Gastroesophageal sphincter (tissue), 4 donors: ENCODE measurements at regions not wholly inside any gene's neighbourhood (a gene's known extent, or its start where the extent isn't known, plus 50 kb on each side); places are given as distances from the start of the nearest gene placed in this dataset.

Experiments used
- ATAC-seq: fragments of 150-250 bp; one replicate; pipeline ENCODE4 v1.9.1; 2016; ENCODE audit warnings: mild to moderate bottlenecking, moderate library complexity
- H3K27ac ChIP-seq, 4 donors: fragments of 200-600 bp; sonication (generic) in 3 of 4; 1 replicate in 3 of 4; 2 replicates in 1 of 4; pipeline ENCODE4 v1.5.1; 2016 to 2019
- H3K27me3 ChIP-seq: fragments of 200-600 bp; sonication (generic); one replicate; pipeline ENCODE4 v1.5.1; 2019
- H3K36me3 ChIP-seq, 2 donors: fragments of 200-600 bp; sonication (generic); one replicate each; pipeline ENCODE4 v1.5.1; 2019; ENCODE audit warnings: control low read depth in 1 of 2
- H3K4me1 ChIP-seq, 3 donors: fragments of 200-600 bp; sonication (generic); 1 replicate in 2 of 3; 2 replicates in 1 of 3; pipeline ENCODE4 v1.5.1; 2016 to 2019; ENCODE audit warnings: control low read depth in 2 of 3
- H3K4me3 ChIP-seq, 2 donors: fragments of 200-600 bp; sonication (generic); one replicate each; pipeline ENCODE4 v1.5.1; 2019; ENCODE audit warnings: mild to moderate bottlenecking in 1 of 2, moderate library complexity in 1 of 2
- H3K9me3 ChIP-seq, 3 donors: fragments of 200-600 bp; sonication (generic); one replicate each; pipeline ENCODE4 v1.5.1; 2017 to 2019; ENCODE audit warnings: control low read depth in 2 of 3
- EP300 ChIP-seq: sonication (generic); formaldehyde crosslinking; IDR thresholded peaks from one replicate; pipeline ENCODE4 v1.6.1; 2017; ENCODE audit warnings: antibody characterized with exemption, mild to moderate bottlenecking
- POLR2A ChIP-seq, 2 donors: fragments of 450-650 bp; IDR thresholded peaks; one replicate each; pipeline ENCODE4 v1.6.1; 2017; ENCODE audit warnings: antibody characterized with exemption in 2 of 2, mild to moderate bottlenecking in 2 of 2, moderate library complexity in 1 of 2
- POLR2AphosphoS5 ChIP-seq: sonication (generic); formaldehyde crosslinking; IDR thresholded peaks from one replicate; pipeline ENCODE4 v1.6.1; 2017; ENCODE audit warnings: antibody characterized with exemption
- WGBS, 2 donors: methylation state at CpG; one replicate each; pipeline ENCODE4 v1.1.5; 2018; ENCODE audit warnings: low coverage in 1 of 2; 5-methylcytosine and 5-hydroxymethylcytosine counted together
- TF ChIP-seq, protein P1 (sequence below), 4 experiments: fragments of 200-600 bp in 2 of 4; fragments of 450-650 bp in 2 of 4; sonication (generic) in 1 of 4; IDR thresholded peaks; one replicate each; pipeline ENCODE4 v1.5.1; 2017 to 2019; ENCODE audit warnings: antibody characterized with exemption in 4 of 4, mild to moderate bottlenecking in 2 of 4, moderate library complexity in 2 of 4

DNA sequence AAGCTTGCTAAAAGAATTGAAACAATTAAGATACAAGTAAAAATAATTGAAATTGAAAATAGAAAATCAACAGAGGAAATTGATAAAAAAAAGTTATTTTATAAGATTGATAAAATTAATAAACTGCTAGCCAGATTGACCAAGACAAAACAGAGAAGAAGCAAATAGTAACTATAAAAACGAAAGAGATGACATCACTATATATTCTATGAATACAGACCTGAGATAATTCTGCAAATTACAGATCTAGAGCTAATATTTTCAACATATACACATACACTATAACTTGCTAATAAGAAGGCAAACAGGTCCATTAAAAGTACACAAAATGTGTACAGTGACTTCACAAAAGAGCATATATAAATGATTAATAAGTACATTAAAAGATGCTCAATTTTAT, 90.1 kb upstream of the RNPC3 start:
- no peak for TF ChIP-seq POLR2A (IDR thresholded peaks at IDR 0.05)
- TF ChIP-seq, protein P1, sequence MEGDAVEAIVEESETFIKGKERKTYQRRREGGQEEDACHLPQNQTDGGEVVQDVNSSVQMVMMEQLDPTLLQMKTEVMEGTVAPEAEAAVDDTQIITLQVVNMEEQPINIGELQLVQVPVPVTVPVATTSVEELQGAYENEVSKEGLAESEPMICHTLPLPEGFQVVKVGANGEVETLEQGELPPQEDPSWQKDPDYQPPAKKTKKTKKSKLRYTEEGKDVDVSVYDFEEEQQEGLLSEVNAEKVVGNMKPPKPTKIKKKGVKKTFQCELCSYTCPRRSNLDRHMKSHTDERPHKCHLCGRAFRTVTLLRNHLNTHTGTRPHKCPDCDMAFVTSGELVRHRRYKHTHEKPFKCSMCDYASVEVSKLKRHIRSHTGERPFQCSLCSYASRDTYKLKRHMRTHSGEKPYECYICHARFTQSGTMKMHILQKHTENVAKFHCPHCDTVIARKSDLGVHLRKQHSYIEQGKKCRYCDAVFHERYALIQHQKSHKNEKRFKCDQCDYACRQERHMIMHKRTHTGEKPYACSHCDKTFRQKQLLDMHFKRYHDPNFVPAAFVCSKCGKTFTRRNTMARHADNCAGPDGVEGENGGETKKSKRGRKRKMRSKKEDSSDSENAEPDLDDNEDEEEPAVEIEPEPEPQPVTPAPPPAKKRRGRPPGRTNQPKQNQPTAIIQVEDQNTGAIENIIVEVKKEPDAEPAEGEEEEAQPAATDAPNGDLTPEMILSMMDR (IDR thresholded peaks at IDR 0.05) = no peak
- no peak for TF ChIP-seq EP300
- Histone ChIP-seq H3K27me3 (no peaks in the 10 kb centered on the region), H3K4me3 (no peak overlapping the region), H3K27ac (no peak overlapping the region), H3K9me3 (no peaks in the 10 kb centered on the region), H3K4me1 (no peaks in the 10 kb centered on the region), H3K36me3 (no peaks in the 10 kb centered on the region)
- no peak for ATAC-seq
- 70 to 75% methylated on average over 1 of the region's 1 CpG for WGBS, 2 donors

DNA sequence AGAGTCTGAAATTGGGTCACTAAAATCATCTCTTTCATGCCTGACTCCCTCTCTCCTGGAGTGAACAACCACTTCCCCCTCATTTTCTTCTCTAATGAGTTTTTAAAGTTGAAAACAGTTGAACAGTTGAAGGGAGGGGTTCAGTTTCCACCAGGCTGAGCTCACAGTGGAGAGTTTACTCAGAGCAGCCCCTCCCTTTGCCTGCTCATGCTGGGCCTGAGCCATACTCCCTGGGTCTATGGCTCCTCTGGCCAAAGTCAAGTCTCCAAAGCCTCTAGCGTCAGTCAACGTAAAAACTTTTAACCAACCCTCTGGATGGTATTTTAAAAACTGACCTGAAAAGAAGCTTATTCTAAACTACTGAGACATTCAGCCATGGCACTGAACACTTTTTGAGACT, 100.8 kb upstream of the RNPC3 start:
- ATAC-seq = no peak
- no peak overlapping the region for H3K27ac ChIP-seq
- no peaks in the 10 kb centered on the region for H3K9me3 ChIP-seq
- 74 to 86% methylated on average over 2 of the region's 2 CpGs for WGBS, 2 donors
- no peak overlapping the region for H3K4me3 ChIP-seq
- TF ChIP-seq, protein P1 (IDR thresholded peaks at IDR 0.05) = no peak
- no peaks in the 10 kb centered on the region for H3K27me3 ChIP-seq
- no peaks in the 10 kb centered on the region for H3K4me1 ChIP-seq
- H3K36me3 ChIP-seq = no peaks in the 10 kb centered on the region

GRCh38 chr1:103416681-103417286, 108.7 kb upstream of the RNPC3 start:
- no peak for TF ChIP-seq POLR2AphosphoS5
- no peak for TF ChIP-seq EP300
- no peak for TF ChIP-seq POLR2A (IDR thresholded peaks at IDR 0.05)
- TF ChIP-seq, protein P1 (IDR thresholded peaks at IDR 0.05) = no peak
- H3K36me3 ChIP-seq = no peaks in the 10 kb centered on the region
- H3K9me3 ChIP-seq = no peaks in the 10 kb centered on the region
- no peak overlapping the region for H3K27ac ChIP-seq
- no peak for ATAC-seq
- no peak overlapping the region for H3K4me3 ChIP-seq
- H3K27me3 ChIP-seq = no peaks in the 10 kb centered on the region
- WGBS, 2 donors = 40 to 69% methylated on average over 1 of the region's 1 CpG
- no peaks in the 10 kb centered on the region for H3K4me1 ChIP-seq

DNA sequence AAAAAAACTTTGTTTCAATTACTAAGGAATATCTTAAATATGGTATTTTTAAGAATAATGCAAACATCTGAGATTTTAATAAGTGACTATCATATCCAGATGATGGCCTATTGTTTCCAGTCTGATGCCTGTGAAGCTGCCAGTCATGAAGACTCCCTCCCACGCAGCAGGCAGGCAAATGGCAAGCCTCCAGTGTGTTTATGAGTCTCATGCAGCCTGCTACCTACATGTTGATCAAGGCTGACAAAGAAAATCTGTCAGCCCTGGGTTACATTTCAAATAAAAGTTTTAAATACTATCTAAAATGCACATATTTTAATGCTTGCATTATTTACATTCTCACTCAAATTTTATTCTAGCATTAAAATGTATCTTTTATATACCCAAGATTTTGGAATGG, 137.6 kb upstream of the RNPC3 start:
- 40 to 50% methylated on average over 1 of the region's 1 CpG for WGBS, 2 donors
- Histone ChIP-seq H3K9me3 (peaks cover 0 to 11% (median 0%) of the 10 kb centered on the region in 3 donors), H3K4me3 (no peak overlapping the region), H3K27me3 (no peaks in the 10 kb centered on the region), H3K27ac (no peak overlapping the region), H3K4me1 (no peaks in the 10 kb centered on the region), H3K36me3 (no peaks in the 10 kb centered on the region)
- TF ChIP-seq EP300 (no peak), POLR2A (IDR thresholded peaks at IDR 0.05) (no peak), POLR2AphosphoS5 (no peak)
- TF ChIP-seq, protein P1 (IDR thresholded peaks at IDR 0.05) = no peak
- ATAC-seq = no peak

DNA sequence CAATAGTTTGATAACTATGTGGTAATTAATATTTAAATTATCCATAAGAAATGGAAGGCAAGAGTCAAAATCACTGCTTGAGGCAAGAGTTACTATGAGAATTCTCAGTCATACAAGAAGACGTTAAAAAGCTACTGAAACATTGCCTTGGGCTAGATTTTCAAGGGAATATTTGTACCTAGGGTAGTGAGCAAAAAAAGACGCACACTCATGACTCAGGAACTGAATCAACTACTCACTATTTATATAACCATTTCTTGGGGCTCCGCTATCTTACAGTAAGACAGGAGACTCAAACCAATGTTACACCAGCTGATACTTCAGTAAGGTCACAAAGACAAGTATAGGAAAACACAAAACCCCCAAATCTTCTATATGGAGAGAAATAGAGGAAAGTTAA, 151.5 kb upstream of the RNPC3 start:
- Histone ChIP-seq H3K36me3 (no peaks in the 10 kb centered on the region), H3K4me3 (no peak overlapping the region), H3K9me3 (peaks cover 0 to 4% (median 0%) of the 10 kb centered on the region in 3 donors), H3K4me1 (no peaks in the 10 kb centered on the region), H3K27me3 (no peaks in the 10 kb centered on the region), H3K27ac (no peak overlapping the region)
- TF ChIP-seq POLR2A (IDR thresholded peaks at IDR 0.05) (no peak), POLR2AphosphoS5 (no peak), EP300 (no peak)
- TF ChIP-seq, protein P1 (IDR thresholded peaks at IDR 0.05) = no peak
- 89 to 96% methylated on average over 2 to 3 of the region's 3 CpGs for WGBS, 2 donors
- no peak for ATAC-seq
